Medulla oblongata (tissue), 1 donor: ENCODE measurements at regions not wholly inside any gene's neighbourhood (a gene's known extent, or its start where the extent isn't known, plus 50 kb on each side); places are given as distances from the start of the nearest gene placed in this dataset.

Experiments
- DNase-seq: peaks from one replicate; pipeline ENCODE4 v3.0.0-alpha.2; 2015; ENCODE audit errors: extremely low spot score

GRCh38 chr3:137202941-137203340, 245.2 kb downstream of the IL20RB start:
- DNase-seq: no peak

- no peak for DNase-seq
These were observed 246.6 kb downstream of the IL20RB start for GRCh38 chr3:137204409-137204808.

GRCh38 chr3:137205394-137206045, 247.7 kb downstream of the IL20RB start:
- DNase-seq: peak; percentile 15

- no peak for DNase-seq
These were observed 249.8 kb downstream of the IL20RB start for GRCh38 chr3:137207616-137208015.

- no peak for DNase-seq
These were observed 259.9 kb downstream of the IL20RB start for GRCh38 chr3:137217733-137218132.

- DNase-seq: no peak
These were observed 262.1 kb downstream of the IL20RB start for GRCh38 chr3:137219801-137220445.

- no peak for DNase-seq
These were observed 265.0 kb downstream of the IL20RB start for GRCh38 chr3:137222736-137223225.

- DNase-seq: no peak
These were observed 266.7 kb downstream of the IL20RB start for GRCh38 chr3:137224464-137224863.

- peak; percentile 5 for DNase-seq
These were observed 285.1 kb downstream of the IL20RB start for GRCh38 chr3:137242836-137243400.

- DNase-seq: no peak
These were observed 288.7 kb downstream of the IL20RB start for GRCh38 chr3:137246491-137246890.

- no peak for DNase-seq
These were observed 291.6 kb downstream of the IL20RB start for GRCh38 chr3:137249311-137249940.

GRCh38 chr3:137259089-137259488, 301.3 kb downstream of the IL20RB start:
- no peak for DNase-seq

GRCh38 chr3:137259701-137260100, 301.9 kb downstream of the IL20RB start:
- peak; percentile 19 for DNase-seq

- DNase-seq: peak; percentile 12
These were observed 306.5 kb downstream of the IL20RB start for GRCh38 chr3:137264071-137264820.

- no peak for DNase-seq
These were observed 307.1 kb downstream of the IL20RB start for GRCh38 chr3:137264843-137265330.

- no peak for DNase-seq
These were observed 325.1 kb downstream of the IL20RB start for GRCh38 chr3:137282871-137283270.

GRCh38 chr3:137285924-137286323, 328.1 kb downstream of the IL20RB start:
- DNase-seq: no peak

- no peak for DNase-seq
These were observed 335.3 kb downstream of the IL20RB start for GRCh38 chr3:137293086-137293485.

- DNase-seq: no peak
These were observed 336.4 kb downstream of the IL20RB start for GRCh38 chr3:137294139-137294538.

GRCh38 chr3:137294839-137295238, 337.1 kb downstream of the IL20RB start:
- DNase-seq: no peak

- no peak for DNase-seq
These were observed 337.6 kb downstream of the IL20RB start for GRCh38 chr3:137295336-137295735.

- no peak for DNase-seq
These were observed 338.3 kb downstream of the IL20RB start for GRCh38 chr3:137296116-137296515.
